Peyer's patch (tissue), 4 donors: ENCODE measurements at regions not wholly inside any gene's neighbourhood (a gene's known extent, or its start where the extent isn't known, plus 50 kb on each side); places are given as distances from the start of the nearest gene placed in this dataset.

Experiments used
- POLR2A ChIP-seq, 2 donors: fragments of 450-650 bp; IDR thresholded peaks; one replicate each; pipeline ENCODE4 v1.5.1; 2017; ENCODE audit warnings: antibody characterized with exemption in 2 of 2, mild to moderate bottlenecking in 2 of 2, moderate library complexity in 2 of 2
- TF ChIP-seq, protein P1 (sequence below), 6 experiments: fragments of 450-650 bp in 4 of 6; fragments of 200-600 bp in 2 of 6; sonication (generic) in 1 of 6; IDR thresholded peaks; one replicate each; pipeline ENCODE4 v1.5.1; 2017 to 2019; ENCODE audit warnings: antibody characterized with exemption in 6 of 6, mild to moderate bottlenecking in 3 of 6, moderate library complexity in 1 of 6

DNA sequence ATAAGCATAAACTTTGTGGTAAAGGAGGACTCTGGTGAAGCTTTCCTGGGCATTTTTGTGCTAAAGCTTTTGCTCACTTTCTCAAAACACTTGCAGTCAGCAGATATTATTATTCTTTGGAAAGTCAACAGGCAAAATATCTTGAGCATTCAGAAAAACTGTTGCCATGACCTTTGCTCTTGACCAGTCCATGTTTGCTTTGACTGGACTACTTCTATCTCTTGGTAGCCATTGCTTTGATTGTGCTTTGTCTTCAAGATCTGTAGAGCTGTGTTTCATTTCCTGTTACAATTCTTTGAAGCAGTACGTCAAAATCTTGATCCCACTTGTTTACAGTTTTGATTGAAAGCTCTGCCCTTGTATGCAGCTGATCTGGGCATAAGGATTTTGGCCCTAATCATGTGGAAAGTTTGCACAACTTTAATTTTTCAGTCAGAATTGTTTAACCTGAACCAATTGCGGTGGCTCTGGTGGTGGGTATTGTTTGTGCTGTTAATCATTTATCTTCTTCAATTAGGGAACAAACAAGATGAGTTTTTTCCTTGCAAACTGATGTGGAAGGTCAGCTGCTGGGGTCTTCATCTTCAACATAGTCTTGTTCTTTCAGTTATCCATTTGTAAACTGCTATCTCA lies 121.5 kb upstream of the NUDT6 start:
- TF ChIP-seq, protein P1, sequence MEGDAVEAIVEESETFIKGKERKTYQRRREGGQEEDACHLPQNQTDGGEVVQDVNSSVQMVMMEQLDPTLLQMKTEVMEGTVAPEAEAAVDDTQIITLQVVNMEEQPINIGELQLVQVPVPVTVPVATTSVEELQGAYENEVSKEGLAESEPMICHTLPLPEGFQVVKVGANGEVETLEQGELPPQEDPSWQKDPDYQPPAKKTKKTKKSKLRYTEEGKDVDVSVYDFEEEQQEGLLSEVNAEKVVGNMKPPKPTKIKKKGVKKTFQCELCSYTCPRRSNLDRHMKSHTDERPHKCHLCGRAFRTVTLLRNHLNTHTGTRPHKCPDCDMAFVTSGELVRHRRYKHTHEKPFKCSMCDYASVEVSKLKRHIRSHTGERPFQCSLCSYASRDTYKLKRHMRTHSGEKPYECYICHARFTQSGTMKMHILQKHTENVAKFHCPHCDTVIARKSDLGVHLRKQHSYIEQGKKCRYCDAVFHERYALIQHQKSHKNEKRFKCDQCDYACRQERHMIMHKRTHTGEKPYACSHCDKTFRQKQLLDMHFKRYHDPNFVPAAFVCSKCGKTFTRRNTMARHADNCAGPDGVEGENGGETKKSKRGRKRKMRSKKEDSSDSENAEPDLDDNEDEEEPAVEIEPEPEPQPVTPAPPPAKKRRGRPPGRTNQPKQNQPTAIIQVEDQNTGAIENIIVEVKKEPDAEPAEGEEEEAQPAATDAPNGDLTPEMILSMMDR (IDR thresholded peaks at IDR 0.05) = no peak
- TF ChIP-seq POLR2A (IDR thresholded peaks at IDR 0.05) = no peak
